ENCODE measurements at regions not wholly inside any gene's neighbourhood (a gene's known extent, or its start where the extent isn't known, plus 50 kb on each side); places are given as distances from the start of the nearest gene placed in this dataset.

- TF ChIP-seq CTCF (IDR thresholded peaks at IDR 0.05; ENCODE audit: low read depth, low read length) (no peak), POLR2A (IDR thresholded peaks at IDR 0.05; ENCODE audit: extremely low read depth, insufficient read length) (no peak)
Measured at GRCh38 chr18:41647914-41648313, 307.1 kb upstream of the PIK3C3 start.
